CD4-positive, alpha-beta T cell (primary cell): ENCODE measurements at regions not wholly inside any gene's neighbourhood (a gene's known extent, or its start where the extent isn't known, plus 50 kb on each side); places are given as distances from the start of the nearest gene placed in this dataset.

Experiments
- ATAC-seq: fragments of 200-7000 bp; cut with Tn5 transposase; one replicate; pipeline ENCODE4 v1.10.0; 2022; ENCODE audit warnings: mild to moderate bottlenecking; ENCODE audit not compliant: poor library complexity
- CTCF ChIA-PET: fragments of 350-600 bp; sonication (Branson Sonifier 250); formaldehyde crosslinking; loops from one replicate; lab custom pipeline; 2021; ENCODE audit warnings: antibody characterized with exemption, inconsistent platforms; lab: Charles Lee
- POLR2A ChIA-PET: fragments of 350-600 bp; sonication (Branson Sonifier 250); formaldehyde crosslinking; loops from one replicate; lab custom pipeline; 2021; ENCODE audit warnings: antibody characterized with exemption, inconsistent platforms; lab: Charles Lee
- DNase-seq, 14 experiments: peaks; one replicate each; pipeline ENCODE4 v3.0.0-alpha.2; 2013 to 2020; ENCODE audit warnings: mixed read lengths in 2 of 14
- H3K27ac ChIP-seq, 2 donors: one replicate each; pipeline versions ENCODE4 v1.5.1 to v1.7.0; 2013; ENCODE audit warnings: low read length in 2 of 2, low read depth in 1 of 2, mild to moderate bottlenecking in 1 of 2
- H3K27me3 ChIP-seq, 2 experiments: 1 replicate in 1 of 2; 2 replicates in 1 of 2; pipeline versions ENCODE4 v1.6.1 to v1.7.0; 2013; ENCODE audit warnings: low read length in 2 of 2, control low read depth in 1 of 2, mild to moderate bottlenecking in 1 of 2, moderate library complexity in 1 of 2; ENCODE audit not compliant: insufficient read depth in 2 of 2, control insufficient read depth in 1 of 2
- H3K36me3 ChIP-seq: one replicate; pipeline ENCODE4 v1.6.1; 2013; ENCODE audit warnings: low read length, control low read depth; ENCODE audit not compliant: insufficient read depth
- H3K4me1 ChIP-seq: one replicate; pipeline ENCODE4 v1.6.1; 2013; ENCODE audit warnings: low read length, control low read depth; ENCODE audit not compliant: insufficient read depth
- H3K4me3 ChIP-seq: one replicate; pipeline ENCODE4 v1.5.1; 2013; ENCODE audit warnings: mild to moderate bottlenecking, low read length, moderate library complexity
- H3K9me3 ChIP-seq, 2 experiments: 1 replicate in 1 of 2; 2 replicates in 1 of 2; pipeline versions ENCODE4 v1.6.1 to v1.7.0; 2013; ENCODE audit warnings: low read length in 2 of 2, mild to moderate bottlenecking in 2 of 2, control low read depth in 1 of 2, moderate library complexity in 1 of 2; ENCODE audit not compliant: control insufficient read depth in 1 of 2, insufficient read depth in 1 of 2
- H3K27ac Mint-ChIP-seq: one replicate; pipeline ENCODE4 v1.8.0; 2020; ENCODE audit warnings: mixed read lengths
- H3K27me3 Mint-ChIP-seq: one replicate; pipeline ENCODE4 v1.8.0; 2021; ENCODE audit warnings: mixed read lengths
- H3K36me3 Mint-ChIP-seq: one replicate; pipeline ENCODE4 v1.8.0; 2021; ENCODE audit warnings: low read depth, mixed read lengths
- H3K4me1 Mint-ChIP-seq: one replicate; pipeline ENCODE4 v1.8.0; 2021; ENCODE audit warnings: low read depth, mixed read lengths
- H3K4me3 Mint-ChIP-seq: one replicate; pipeline ENCODE4 v1.8.0; 2020; ENCODE audit warnings: mild to moderate bottlenecking, mixed read lengths
- H3K9me3 Mint-ChIP-seq: one replicate; pipeline ENCODE4 v1.8.0; 2020; ENCODE audit warnings: mixed read lengths
- CTCF ChIP-seq: fragments of 200-600 bp; IDR thresholded peaks from one replicate; pipeline ENCODE4 v1.8.0; 2022; ENCODE audit warnings: antibody characterized with exemption, mild to moderate bottlenecking
- intact Hi-C, 2 experiments: fragments of 100-400 bp; cut with DNase I in 1 of 2; cut with micrococcal nuclease in 1 of 2; formaldehyde crosslinking; loops; one replicate each; pipeline versions ENCODE4 v1.15.1 to v1.9.0; 2023 to 2025; cut with DNase I, micrococcal nuclease

GRCh38 chr4:142961866-142962265, 115.8 kb upstream of the INPP4B start:
- no peak overlapping the region for H3K27ac Mint-ChIP-seq
- ATAC-seq (no peak), DNase-seq (peak in 3 of 14 experiments; percentile 11 to 22 (median 17))
- Histone ChIP-seq H3K4me1 (no peaks in the 10 kb centered on the region), H3K36me3 (no peaks in the 10 kb centered on the region), H3K4me3 (no peak overlapping the region), H3K9me3 (peaks cover 0 to 7% of the 10 kb centered on the region in 2 experiments), H3K27me3 (no peaks in the 10 kb centered on the region), H3K27ac (no peak overlapping the region)
- H3K27me3 Mint-ChIP-seq: peaks cover 5% of the 10 kb centered on the region
- H3K36me3 Mint-ChIP-seq: no peaks in the 10 kb centered on the region
- no peaks in the 10 kb centered on the region for H3K9me3 Mint-ChIP-seq
- H3K4me3 Mint-ChIP-seq: no peak overlapping the region
- POLR2A ChIA-PET: no interaction called here
- H3K4me1 Mint-ChIP-seq: peaks cover 6% of the 10 kb centered on the region
- intact Hi-C loops: no loop called here
- CTCF ChIA-PET: no interaction called here
- no peak for TF ChIP-seq CTCF

GRCh38 chr4:142974328-142974727, 128.2 kb upstream of the INPP4B start:
- Histone ChIP-seq H3K9me3 (no peaks in the 10 kb centered on the region), H3K4me1 (no peaks in the 10 kb centered on the region), H3K27ac (no peak overlapping the region), H3K36me3 (no peaks in the 10 kb centered on the region), H3K27me3 (peaks cover 0 to 2% of the 10 kb centered on the region in 2 experiments), H3K4me3 (no peak overlapping the region)
- ATAC-seq (no peak), DNase-seq (no peak)
- no peak overlapping the region for H3K27ac Mint-ChIP-seq
- H3K9me3 Mint-ChIP-seq: no peaks in the 10 kb centered on the region
- ChIA-PET POLR2A (no interaction called here), CTCF (interaction anchor here (1.0 kb wide), 1 partner anchor 14 kb away, joined by 4 read pairs; no protein-coding TSS in a partner anchor)
- H3K36me3 Mint-ChIP-seq: no peaks in the 10 kb centered on the region
- intact Hi-C loops: no loop called here
- no peak overlapping the region for H3K4me3 Mint-ChIP-seq
- TF ChIP-seq CTCF: no peak
- no peaks in the 10 kb centered on the region for H3K4me1 Mint-ChIP-seq
- peaks cover 11% of the 10 kb centered on the region for H3K27me3 Mint-ChIP-seq

GRCh38 chr4:142975618-142976017, 129.5 kb upstream of the INPP4B start:
- H3K36me3 Mint-ChIP-seq: no peaks in the 10 kb centered on the region
- DNase-seq (no peak), ATAC-seq (no peak)
- ChIA-PET CTCF (no interaction called here), POLR2A (no interaction called here)
- no peaks in the 10 kb centered on the region for H3K36me3 ChIP-seq
- no peaks in the 10 kb centered on the region for H3K4me1 ChIP-seq
- peaks cover 0 to 2% of the 10 kb centered on the region in 2 experiments for H3K27me3 ChIP-seq
- H3K9me3 ChIP-seq: no peaks in the 10 kb centered on the region
- peaks cover 15% of the 10 kb centered on the region for H3K27me3 Mint-ChIP-seq
- intact Hi-C loops: no loop called here
- H3K27ac ChIP-seq: no peak overlapping the region
- no peaks in the 10 kb centered on the region for H3K4me1 Mint-ChIP-seq
- H3K27ac Mint-ChIP-seq: no peak overlapping the region
- H3K9me3 Mint-ChIP-seq: no peaks in the 10 kb centered on the region
- H3K4me3 Mint-ChIP-seq: no peak overlapping the region
- no peak for TF ChIP-seq CTCF
- no peak overlapping the region for H3K4me3 ChIP-seq
